GM18909 (cell line): ENCODE measurements at regions not wholly inside any gene's neighbourhood (a gene's known extent, or its start where the extent isn't known, plus 50 kb on each side); places are given as distances from the start of the nearest gene placed in this dataset.

Experiments used
- ATAC-seq: cut with Tn5 transposase; IDR thresholded peaks from one replicate; pipeline ENCODE4 v1.9.1; 2021; ENCODE audit warnings: mild to moderate bottlenecking; ENCODE audit not compliant: unreplicated experiment, poor library complexity

DNA sequence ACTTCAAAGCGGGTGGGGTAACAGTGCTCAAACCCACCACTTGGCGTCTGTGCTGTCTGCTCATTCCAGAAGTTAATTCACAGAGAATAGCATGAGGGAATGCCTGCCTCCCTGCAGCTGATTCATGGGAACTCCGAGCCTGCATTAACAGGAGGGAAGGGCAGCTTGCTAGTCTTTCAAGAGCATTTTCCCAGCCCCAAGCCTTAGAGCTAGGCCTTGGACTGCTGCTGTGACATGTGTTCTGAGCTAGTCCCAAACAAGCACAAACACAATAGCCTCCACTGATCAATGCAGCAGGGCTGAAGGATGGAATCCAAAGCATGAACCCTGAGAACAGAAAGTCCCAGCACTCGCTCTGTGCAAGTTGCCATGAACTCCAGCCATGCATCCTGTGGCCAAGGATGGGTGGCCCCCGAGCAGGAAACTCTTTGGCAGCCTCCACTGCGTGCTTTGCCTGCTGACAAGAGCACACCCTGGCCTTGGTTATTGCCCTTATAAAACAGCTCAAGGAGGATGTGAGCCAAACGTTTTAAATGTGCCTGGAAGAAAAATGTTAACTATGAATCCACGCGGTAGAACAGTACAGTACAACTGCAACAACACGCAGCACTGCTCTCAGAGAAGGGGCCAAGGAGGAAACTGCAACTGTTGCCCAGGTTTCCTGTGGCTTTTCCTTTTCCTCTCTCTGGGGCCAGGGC, 653.1 kb upstream of the KLF4 start:
- ATAC-seq: no peak

DNA sequence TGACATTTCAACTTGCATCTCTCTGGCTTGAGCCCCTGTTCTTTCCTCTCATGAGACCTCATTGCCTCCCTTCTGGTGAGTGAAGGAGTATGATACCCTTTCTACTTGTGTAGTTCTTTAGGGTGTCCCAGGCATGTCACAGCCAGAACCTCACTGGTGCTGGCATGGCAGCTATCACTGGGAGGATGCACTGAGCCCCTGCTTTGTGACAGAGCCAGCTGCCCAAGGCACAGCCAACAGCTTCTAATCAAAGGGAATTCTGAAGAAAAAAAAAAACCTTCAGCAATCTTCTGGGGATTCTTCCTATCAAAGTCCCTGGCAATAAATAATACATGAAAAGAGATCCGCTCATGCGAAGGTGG, 652.6 kb upstream of the KLF4 start:
- ATAC-seq: no peak

DNA sequence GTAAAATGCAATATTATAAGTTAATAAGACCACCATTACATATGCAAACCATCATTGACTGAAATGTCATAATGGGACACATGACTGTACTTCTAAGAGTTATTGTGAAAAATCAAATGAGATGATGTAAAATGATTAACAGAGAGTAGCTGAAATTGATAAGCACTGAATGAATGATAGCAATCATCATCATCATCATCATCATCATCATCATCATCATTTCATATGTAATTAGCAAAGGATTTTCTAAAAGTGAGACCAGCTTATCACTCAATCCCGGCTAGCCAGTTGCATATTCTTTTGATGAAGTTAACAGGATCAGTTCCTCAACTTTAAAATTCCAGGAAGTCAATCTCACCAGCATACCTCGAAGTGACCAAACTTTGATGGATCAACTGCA, 650.3 kb upstream of the KLF4 start:
- ATAC-seq: no peak

DNA sequence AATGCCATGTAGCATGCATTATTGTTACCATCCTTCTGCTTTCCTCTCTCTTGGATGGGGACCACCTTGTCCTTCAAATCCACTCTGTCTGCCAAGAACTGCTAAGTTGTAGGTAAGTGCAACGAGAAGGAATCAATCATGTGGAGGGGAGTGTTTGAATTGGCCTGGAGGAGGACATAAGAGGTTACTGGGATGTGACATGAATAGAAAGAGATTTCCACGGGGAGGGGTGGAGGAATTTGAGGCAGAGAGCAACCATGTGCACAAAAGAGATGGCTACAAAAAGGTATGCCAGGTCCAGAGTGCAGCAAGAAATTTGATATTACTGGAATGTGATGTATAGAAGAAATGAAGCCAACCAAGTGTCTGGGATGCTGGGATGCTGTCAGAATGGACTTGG, 648.9 kb upstream of the KLF4 start:
- no peak for ATAC-seq

DNA sequence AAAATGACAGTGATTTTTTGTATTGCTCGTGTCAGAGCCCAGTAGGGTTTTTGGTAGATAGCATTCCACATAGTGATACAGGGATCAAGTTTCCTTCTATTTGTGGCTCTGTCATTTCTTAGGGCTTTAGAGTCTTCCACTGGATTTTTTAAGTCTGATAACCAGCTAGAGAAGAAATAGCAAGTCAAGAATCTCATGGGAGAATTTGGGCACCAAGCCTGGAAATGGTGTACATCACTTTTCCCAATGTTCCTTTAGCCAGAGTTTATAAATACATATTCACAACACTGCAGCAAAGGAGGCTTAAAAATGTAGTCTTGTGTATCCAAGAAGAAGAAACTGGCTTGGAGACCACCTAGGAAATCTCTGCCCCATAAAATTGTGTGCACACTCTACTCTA, 647.1 kb upstream of the KLF4 start:
- no peak for ATAC-seq

DNA sequence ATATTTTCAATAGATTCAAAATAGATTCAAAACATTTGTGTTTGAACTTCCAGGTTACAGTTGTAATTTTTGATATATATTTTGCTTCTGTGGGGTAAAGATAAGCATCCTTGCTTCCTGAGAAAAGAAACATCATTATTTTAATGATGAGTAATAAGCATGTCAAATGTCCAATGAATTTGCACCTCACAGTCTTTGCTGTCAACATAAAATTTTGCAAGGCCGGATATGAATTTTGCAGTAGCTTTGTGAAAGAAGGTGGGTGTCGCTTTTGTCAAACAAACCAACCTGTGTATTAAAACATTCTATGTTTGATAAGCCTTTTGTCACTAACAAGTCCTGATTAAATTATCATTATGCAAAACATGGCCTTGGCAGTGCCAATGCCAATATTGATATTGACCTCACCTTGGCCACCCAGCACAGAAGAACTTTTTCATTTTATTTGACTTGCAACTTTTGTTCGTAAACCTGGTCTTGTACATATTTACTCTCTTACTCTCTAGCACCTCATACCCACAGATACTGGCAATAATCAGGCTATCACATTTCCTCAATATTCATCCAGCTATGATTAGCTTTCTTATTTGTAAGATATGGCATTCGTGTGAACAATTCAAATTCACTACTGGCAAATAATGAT, 645.0 kb upstream of the KLF4 start:
- ATAC-seq: no peak

DNA sequence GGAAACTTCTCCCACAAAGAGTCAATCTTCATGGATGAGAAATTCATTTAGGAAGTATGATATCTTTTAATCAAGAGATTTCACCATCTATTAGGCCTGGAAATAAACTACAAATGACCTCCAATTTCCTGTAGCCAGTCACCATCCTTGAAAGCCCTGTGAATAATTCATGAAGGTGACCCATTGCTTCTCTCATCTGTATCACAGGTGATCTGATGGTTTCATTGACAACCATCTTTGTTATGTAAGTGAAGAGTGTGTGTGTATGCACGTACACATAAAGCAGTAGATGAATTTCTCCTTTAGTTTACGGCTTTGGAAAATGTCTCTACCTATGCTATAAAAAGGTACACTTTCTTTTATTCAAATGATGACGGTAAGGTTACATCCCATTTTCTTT, 644.1 kb upstream of the KLF4 start:
- no peak for ATAC-seq

DNA sequence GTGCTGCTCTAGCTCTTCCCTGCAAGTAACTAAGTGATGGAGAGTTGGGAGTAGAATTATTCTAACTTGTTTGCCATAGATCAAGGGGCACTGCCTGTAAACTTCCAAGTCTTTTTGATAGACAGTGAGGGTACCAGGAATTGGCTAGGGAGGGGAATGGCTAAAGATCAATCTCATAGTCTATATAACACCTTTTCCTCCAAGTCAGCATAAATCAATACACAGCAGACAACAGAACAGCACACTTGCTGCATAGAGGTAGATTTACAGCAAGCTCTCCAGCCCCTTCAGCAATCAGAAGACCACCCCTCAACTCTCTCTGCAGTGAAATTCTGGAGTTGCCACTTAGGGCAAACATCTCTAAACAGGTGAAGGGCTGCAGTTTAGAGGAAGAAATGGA, 643.5 kb upstream of the KLF4 start:
- no peak for ATAC-seq

DNA sequence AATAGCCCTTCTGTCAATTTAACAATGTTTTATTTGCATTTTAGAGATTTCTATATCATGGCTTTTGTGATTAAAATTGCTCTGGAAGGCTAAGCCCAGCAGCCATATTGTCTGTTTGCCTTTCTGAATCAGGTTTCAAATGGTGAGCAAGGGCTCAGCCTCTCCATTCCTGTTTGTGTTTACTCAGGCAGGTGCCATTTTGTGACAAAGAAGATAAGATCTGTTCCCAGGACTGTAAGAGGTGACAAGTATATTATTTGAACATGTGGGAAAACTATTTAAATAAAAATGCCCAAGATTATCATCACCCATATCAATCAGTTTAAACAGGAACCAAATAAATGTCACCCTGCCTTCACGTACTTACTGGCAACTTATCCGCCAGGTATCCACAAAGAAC, 641.3 kb upstream of the KLF4 start:
- ATAC-seq: no peak

DNA sequence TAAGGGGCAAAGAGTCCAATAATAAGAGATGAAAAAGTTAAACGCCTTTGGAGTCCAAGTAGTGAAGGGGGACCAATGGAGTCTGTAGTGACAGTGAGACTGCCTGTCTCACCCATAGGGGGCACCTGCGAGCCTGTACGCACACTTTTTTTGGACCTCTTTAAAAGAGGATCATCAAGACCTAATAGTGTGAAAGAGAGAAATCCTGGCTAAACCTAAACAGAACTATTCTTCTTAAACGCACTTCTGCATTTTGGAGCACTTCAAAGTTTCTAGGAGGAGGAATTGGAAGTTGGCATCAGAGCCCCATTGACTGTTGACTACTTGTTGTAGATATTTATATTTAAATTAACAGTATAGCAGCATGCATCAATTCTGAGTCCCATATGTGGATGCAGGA, 636.1 kb upstream of the KLF4 start:
- ATAC-seq: no peak

DNA sequence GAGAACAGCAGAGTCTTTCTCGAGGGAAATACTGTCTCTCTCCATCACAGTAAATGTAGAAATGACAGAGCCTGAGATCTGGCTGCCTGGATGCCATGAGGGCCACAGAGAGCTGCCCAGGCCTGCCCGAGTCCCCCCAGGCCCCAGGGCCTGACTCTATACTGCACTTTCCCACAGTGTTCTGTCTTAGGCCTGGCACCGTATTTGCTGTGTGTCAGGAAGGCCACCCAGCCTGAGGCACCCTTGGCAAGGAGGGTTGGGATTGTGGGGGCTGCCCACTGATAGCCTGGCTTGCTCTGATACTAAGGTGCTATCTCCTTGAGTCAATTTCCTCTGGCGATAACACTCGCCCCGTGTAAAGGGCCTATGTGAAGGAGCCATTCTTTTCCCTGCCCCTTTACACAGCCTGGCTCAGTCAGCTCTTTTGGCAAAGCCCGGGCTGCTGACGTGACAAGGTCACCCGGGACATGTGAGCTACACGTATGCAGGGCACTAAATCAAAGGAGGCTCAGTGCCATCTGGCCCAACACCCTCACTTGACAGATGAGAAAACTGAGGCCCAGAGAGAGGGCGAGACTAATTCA, 630.1 kb upstream of the KLF4 start:
- no peak for ATAC-seq

DNA sequence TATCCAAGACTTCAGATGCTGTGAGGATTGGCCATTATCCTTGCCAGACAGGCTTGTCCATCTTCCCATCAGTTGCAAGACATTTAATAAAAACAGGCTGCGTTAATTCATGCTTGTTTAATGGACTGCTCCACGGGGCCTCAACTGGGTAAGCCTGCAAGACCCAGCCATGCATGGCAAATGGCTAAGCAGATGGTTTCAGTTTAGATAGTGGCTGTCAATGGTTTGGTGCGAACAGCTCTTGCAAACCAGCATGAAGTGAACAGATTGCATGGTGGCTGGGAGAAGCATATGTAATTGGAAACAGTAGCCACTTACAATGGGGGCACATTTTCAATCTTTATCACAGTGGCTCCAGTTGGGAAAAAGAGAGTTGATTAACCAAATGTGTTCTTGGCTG, 628.2 kb upstream of the KLF4 start:
- ATAC-seq: no peak

DNA sequence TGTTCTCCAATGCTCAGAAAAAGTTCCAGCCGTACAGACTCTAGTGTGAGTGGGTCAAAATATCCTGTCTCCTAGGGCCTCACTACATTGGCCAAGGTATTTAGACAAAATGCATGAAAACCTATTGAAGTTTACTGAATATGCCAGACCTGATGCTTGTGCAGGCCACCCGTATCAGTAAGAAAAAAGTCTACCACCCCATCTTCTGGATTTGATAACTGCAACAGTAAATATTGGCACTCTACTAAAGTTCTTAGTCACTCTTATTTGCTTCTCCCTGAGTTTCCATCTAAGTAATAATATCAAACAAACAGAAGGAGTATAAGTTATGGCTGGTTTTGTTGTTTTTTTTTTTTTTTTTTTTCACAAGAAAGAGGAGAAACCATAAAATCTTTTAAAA, 627.7 kb upstream of the KLF4 start:
- no peak for ATAC-seq

DNA sequence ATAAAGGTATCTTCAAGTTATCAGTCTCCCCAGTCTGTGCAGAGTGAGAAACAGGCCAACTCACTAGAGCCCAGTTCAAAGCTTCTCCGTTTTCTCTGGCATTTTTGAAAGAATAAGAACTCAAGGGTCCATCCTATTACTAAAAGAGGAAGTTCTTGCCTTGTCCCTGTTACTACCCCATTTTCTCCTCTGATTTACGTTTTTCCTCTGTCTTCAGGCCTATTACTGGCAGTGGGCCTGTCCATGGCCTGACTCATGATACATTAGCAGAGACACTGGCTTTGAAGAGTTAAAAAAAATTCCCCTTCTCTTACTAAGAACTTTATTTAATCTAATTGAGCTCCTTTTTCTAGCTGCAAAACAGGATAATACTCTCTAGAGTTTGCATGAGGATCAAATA, 624.0 kb upstream of the KLF4 start:
- no peak for ATAC-seq

DNA sequence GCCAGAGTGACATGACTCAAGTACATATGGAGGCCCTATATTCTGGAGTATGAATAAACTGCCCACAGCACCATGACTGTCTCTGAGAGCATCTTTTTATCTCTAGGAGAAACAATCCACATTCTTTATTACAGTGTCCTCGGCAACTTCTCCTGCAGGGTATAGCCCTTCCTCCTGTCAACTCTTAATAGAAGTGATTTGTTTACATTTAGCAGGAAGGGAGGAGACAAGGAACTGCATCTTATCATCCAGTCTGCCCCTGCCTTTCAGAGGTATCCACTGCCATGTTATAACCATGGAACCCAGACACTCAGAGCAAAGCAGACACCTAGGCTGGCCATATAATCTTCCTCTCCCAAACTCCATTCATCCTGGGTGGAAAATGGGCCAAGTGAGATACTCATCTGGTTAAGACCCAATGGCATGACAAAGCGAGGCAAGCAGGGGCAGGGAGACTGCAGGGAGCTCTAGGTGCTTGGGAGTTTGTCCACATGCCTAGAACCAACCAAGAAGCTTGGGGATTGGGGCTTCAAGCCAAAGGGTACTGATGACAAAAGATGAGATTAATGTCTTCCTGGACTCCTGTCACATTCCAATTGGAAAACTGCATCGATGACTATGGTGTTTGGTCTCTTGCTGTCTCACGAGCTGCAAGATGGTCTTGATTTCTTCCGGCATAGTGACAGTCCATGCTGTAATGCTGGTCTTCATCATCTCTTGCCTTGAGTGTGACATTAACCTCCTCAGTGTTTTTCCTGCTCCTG, 620.5 kb upstream of the KLF4 start:
- ATAC-seq: no peak

DNA sequence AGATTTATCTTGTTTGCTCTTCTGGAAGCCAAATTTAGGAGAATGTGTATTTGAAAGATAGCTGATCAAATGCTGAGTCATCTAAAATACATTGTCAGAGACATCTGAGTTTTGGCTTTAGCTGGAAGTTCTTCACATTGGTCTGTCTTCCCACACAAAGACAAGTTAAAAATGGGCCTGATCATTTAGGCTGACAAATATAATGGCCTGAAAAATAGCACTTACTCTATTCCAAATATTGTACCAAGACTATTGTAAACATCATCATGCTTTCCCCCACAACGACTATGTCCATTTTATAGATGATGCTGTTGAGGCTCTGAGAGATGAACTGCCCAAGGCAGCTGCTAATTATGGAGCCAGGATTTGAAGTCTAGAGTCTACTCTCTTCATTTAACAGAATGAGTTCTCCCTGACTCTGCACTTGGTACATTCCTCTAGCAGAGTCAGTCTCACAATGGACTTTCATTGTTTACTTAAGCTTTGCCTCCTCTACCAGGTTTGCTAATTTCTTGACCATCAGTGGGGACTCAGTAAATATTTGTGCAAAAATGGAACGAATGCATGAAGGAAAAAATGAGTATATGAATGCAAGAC, 619.4 kb upstream of the KLF4 start:
- no peak for ATAC-seq

DNA sequence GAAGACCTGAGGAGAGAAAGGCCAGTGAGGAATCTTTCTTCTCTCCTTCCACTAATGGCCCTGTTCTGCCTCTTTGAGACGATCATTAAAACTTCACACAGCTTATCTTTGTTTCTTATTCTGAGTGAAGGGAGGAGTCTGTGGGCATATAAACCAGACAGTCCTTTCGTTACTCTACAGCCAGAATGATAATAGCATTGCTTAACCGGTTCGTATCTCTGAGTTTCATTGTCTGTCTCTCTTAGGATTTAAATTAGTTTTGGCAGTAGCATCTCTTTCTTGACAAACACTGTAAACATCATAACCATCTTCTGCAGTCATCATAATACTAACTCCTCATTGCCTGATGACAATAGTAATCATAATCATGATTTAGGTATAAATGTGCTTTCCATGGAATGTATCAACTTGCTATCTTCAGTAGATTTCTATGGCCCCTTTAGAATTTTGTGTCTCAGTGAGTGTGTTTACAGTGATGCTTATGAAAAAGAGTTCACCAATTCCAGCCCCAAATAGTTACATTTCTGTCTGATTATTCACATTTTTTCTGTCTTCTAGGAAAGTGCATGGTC, 618.8 kb upstream of the KLF4 start:
- no peak for ATAC-seq

DNA sequence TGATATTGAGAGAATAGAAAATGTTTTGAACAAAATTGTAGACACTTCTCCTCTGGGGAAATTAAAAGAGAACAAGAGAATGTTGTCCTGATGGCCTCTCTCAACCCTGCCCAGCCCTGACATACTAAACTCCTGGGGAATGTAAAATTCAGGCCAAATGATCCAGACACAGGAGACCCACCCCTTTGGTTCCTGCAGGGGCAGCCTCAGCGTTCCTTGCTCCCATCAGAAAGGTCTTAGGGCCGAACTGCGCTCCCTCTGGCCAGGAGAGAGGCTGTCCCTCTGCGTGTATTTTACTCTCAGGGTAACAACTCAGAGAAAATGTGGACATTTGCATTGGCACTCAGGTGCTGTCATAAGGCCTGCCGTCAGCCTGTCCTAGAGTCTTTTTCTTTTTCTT, 616.3 kb upstream of the KLF4 start:
- ATAC-seq: no peak

DNA sequence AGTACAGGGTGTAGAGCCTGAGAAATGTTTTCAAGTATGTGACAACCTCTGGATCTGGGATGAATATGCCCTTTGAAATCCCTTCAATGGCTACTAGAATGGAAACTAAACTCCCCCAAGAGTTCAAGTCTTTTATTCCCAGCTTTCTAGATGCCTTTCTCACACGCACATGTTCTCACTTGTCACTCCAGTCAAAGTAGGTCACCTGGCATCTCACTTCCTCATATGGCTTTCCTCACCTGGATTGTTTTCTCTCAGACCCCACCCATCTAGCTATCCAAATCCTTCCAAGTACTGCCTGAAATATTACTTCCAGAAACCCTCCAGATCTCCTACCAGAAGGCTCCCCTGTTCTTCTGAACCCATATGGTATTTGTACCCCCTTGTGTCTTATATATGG, 615.4 kb upstream of the KLF4 start:
- no peak for ATAC-seq

DNA sequence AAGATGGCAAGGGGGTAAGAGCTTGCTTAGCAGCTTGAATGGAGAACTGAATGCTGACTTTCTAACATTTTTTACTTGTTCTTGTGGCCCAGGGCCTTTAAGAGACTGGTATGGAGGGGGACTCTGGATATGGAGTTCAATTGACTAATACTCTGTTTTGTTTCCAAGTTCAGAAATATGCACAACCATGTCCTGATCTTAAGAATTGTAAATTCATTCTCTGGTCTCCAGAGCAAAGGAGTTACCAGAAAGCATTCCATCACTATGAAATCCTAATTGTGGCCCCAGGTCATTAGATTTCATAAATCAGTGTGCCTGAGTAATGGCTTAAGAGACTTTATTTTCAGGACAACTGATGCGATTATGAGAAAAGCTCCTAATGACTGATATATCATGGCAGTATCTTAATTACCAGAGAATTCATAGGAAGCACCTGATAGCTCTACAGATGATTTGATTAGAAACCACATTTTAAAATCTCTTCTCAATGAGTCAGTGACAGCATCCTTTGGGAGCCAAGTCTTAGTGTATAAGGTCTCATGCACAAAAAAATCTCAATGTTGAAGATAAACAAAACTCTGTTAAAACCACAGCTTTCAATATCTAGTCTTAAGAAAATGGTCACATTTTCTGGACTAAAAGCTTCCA, 613.6 kb upstream of the KLF4 start:
- no peak for ATAC-seq
